ENCODE measurements at regions not wholly inside any gene's neighbourhood (a gene's known extent, or its start where the extent isn't known, plus 50 kb on each side); places are given as distances from the start of the nearest gene placed in this dataset.

DNA sequence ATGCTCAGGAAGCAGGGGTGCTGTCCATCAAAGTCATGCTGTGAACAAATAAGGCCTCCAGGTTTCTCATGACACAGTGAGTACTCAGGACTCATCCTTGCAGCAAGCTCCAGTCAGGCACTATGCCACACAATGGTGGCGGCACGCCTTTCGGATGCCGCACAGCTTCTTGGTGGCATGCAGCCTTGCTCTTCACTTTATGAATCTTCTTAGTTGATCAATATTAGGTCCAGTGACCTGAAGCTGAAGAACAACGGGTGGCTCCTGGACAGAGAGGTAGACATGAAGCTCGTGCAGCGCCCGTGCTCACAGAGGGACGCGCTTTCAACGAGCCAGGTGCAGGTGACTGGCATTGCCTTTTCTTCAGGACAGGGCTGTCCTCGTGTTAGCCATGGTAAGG lies 653.0 kb upstream of the MGMT start:
- H3K4me3 ChIP-seq, result no peak overlapping the region
- intact Hi-C loops (cut with DNase I), result no loop called here
- H3K9me3 ChIP-seq, result no peaks in the 10 kb centered on the region
- no peaks in the 10 kb centered on the region for H3K36me3 ChIP-seq
- 92 to 93% methylated on average over 12 of the region's 12 CpGs for WGBS, 2 donors
- peaks cover 0 to 5% (median under 1%) of the 10 kb centered on the region in 4 donors for H3K4me1 ChIP-seq
- H3K27ac ChIP-seq, result no peak overlapping the region
- no peak for TF ChIP-seq POLR2AphosphoS5 (IDR thresholded peaks at IDR 0.05)
- TF ChIP-seq, protein P1, sequence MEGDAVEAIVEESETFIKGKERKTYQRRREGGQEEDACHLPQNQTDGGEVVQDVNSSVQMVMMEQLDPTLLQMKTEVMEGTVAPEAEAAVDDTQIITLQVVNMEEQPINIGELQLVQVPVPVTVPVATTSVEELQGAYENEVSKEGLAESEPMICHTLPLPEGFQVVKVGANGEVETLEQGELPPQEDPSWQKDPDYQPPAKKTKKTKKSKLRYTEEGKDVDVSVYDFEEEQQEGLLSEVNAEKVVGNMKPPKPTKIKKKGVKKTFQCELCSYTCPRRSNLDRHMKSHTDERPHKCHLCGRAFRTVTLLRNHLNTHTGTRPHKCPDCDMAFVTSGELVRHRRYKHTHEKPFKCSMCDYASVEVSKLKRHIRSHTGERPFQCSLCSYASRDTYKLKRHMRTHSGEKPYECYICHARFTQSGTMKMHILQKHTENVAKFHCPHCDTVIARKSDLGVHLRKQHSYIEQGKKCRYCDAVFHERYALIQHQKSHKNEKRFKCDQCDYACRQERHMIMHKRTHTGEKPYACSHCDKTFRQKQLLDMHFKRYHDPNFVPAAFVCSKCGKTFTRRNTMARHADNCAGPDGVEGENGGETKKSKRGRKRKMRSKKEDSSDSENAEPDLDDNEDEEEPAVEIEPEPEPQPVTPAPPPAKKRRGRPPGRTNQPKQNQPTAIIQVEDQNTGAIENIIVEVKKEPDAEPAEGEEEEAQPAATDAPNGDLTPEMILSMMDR (IDR thresholded peaks at IDR 0.05), result no peak
- TF ChIP-seq POLR2A (IDR thresholded peaks at IDR 0.05), result no peak
- TF ChIP-seq EP300 (IDR thresholded peaks at IDR 0.05), result no peak
- DNase-seq, result no peak
- no peaks in the 10 kb centered on the region for H3K27me3 ChIP-seq

DNA sequence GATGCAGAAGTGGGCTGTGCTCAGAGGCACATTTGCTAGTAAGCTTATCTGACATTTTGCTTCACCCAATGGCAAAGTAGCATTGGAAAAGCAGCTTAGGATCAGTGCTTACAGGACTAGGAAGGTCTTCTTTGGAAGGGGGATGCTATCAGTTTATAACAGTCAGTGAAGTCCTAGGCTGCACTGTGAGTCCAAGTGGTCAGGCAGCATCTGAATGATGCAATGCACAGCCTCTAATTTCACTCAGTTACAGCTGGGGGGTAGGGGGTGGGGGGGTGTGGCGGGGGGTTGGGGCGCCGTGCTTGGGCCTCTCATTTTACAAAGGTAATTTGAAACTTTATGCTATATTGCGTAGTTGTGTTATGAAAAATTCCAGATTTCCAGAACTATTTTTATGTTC lies 652.3 kb upstream of the MGMT start:
- no peak overlapping the region for H3K27ac ChIP-seq
- WGBS, 2 donors, result 80 to 95% methylated on average over 4 of the region's 4 CpGs
- no peak overlapping the region for H3K4me3 ChIP-seq
- intact Hi-C loops (cut with DNase I), result no loop called here
- DNase-seq, result no peak
- peaks cover 0 to 5% (median 0%) of the 10 kb centered on the region in 4 donors for H3K4me1 ChIP-seq
- TF ChIP-seq EP300 (IDR thresholded peaks at IDR 0.05) (no peak), POLR2AphosphoS5 (IDR thresholded peaks at IDR 0.05) (no peak), POLR2A (IDR thresholded peaks at IDR 0.05) (no peak)
- TF ChIP-seq, protein P1 (IDR thresholded peaks at IDR 0.05), result no peak
- no peaks in the 10 kb centered on the region for H3K27me3 ChIP-seq
- no peaks in the 10 kb centered on the region for H3K36me3 ChIP-seq
- no peaks in the 10 kb centered on the region for H3K9me3 ChIP-seq

DNA sequence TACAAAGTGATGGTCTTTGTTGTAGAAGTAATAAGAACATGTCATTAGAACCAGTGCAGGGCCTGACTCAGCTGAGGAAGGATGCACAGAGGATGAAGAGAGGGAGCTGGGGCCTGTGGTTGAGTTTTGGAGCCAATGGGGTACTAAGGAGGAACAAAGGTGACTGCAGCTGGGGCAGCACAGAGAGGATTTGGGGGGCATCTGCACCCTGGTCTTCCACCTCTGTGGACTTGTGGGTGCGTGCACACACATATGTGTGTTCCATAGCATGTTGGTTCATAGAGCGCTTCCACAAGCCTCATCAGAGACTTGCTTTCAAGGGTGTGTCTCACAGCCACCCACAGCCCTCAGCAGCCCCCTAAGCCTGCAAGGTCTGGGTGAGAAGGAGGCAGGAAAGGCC lies 650.3 kb upstream of the MGMT start:
- peaks cover 0 to 5% (median 0%) of the 10 kb centered on the region in 4 donors for H3K4me1 ChIP-seq
- no peaks in the 10 kb centered on the region for H3K9me3 ChIP-seq
- no peak overlapping the region for H3K4me3 ChIP-seq
- 79 to 84% methylated on average over 2 of the region's 2 CpGs for WGBS, 2 donors
- H3K36me3 ChIP-seq, result no peaks in the 10 kb centered on the region
- TF ChIP-seq POLR2A (IDR thresholded peaks at IDR 0.05) (no peak), POLR2AphosphoS5 (IDR thresholded peaks at IDR 0.05) (no peak)
- no peaks in the 10 kb centered on the region for H3K27me3 ChIP-seq
- no peak for DNase-seq
- intact Hi-C loops (cut with DNase I), result no loop called here
- H3K27ac ChIP-seq, result no peak overlapping the region

DNA sequence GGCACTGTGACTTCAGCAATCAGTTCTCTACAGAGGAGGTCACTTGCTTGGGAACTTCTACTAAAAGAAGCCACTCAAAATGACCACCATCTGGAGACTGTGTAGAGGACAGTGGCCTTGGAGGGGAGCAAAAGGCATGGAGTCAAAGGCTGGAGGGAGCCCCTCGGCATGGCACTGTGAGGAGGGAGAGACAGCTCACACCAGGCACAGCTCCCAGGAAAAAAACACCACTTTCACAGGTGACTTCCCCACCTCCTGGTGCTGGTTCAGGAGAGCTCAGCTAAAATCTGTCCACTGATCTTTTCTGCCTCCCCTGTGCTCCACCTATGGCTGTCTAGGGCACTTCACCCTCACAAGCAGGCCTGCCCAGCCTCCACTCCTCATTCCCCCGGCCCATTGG lies 649.4 kb upstream of the MGMT start:
- TF ChIP-seq POLR2A (IDR thresholded peaks at IDR 0.05) (no peak), POLR2AphosphoS5 (IDR thresholded peaks at IDR 0.05) (no peak)
- TF ChIP-seq, protein P1 (IDR thresholded peaks at IDR 0.05), result no peak
- DNase-seq, result no peak
- Histone ChIP-seq H3K27ac (no peak overlapping the region), H3K4me3 (no peak overlapping the region), H3K27me3 (no peaks in the 10 kb centered on the region), H3K4me1 (no peaks in the 10 kb centered on the region), H3K36me3 (no peaks in the 10 kb centered on the region), H3K9me3 (no peaks in the 10 kb centered on the region)
- WGBS, 2 donors, result 82 to 88% methylated on average over 2 of the region's 2 CpGs
- intact Hi-C loops (cut with DNase I), result no loop called here

DNA sequence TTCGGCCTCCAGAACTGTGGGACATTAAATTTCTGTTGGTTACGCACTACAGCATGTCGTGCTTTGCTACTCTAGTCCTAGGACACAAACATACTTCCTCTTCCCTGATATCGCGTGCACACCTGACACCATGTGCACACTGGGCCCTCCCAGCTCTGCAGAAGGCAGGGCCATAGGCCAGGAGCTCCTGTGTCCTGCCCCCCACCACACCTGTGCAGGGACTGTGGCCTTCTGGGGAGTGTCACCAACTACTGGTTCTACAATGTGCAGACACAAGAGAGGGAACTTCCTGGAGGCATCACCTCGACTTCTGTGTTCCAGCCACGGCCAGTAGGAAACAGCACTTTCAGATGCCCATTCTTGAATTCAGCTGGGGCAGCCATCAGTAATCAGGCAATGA lies 646.4 kb upstream of the MGMT start:
- no peak overlapping the region for H3K4me3 ChIP-seq
- DNase-seq, result no peak
- intact Hi-C loops (cut with DNase I), result no loop called here
- no peaks in the 10 kb centered on the region for H3K4me1 ChIP-seq
- 77 to 80% methylated on average over 7 of the region's 7 CpGs for WGBS, 2 donors
- no peaks in the 10 kb centered on the region for H3K27me3 ChIP-seq
- no peaks in the 10 kb centered on the region for H3K36me3 ChIP-seq
- no peak overlapping the region for H3K27ac ChIP-seq
- TF ChIP-seq POLR2AphosphoS5 (IDR thresholded peaks at IDR 0.05), result no peak
- TF ChIP-seq POLR2A (IDR thresholded peaks at IDR 0.05), result no peak
- TF ChIP-seq, protein P1 (IDR thresholded peaks at IDR 0.05), result no peak
- TF ChIP-seq EP300 (IDR thresholded peaks at IDR 0.05), result no peak
- H3K9me3 ChIP-seq, result no peaks in the 10 kb centered on the region

Measured in sigmoid colon (tissue), 6 donors.